Brain microvascular endothelial cell (primary cell): ENCODE measurements at regions not wholly inside any gene's neighbourhood (a gene's known extent, or its start where the extent isn't known, plus 50 kb on each side); places are given as distances from the start of the nearest gene placed in this dataset.

Source experiments
- DNase-seq: peaks from one replicate; pipeline ENCODE4 v3.0.0-alpha.2; 2020
- H3K27ac ChIP-seq: fragments of 250-450 bp; sonication (Bioruptor Pico); 2 replicates; pipeline ENCODE4 v1.5.1; 2020; ENCODE audit warnings: mild to moderate bottlenecking, moderate library complexity
- H3K27me3 ChIP-seq: fragments of 250-450 bp; sonication (Bioruptor Pico); replicated peaks from 2 replicates; pipeline ENCODE4 v1.5.1; 2020; ENCODE audit warnings: mild to moderate bottlenecking
- H3K36me3 ChIP-seq: fragments of 250-450 bp; sonication (Bioruptor Pico); replicated peaks from 2 replicates; pipeline ENCODE4 v1.5.1; 2020; ENCODE audit warnings: mild to moderate bottlenecking
- H3K4me3 ChIP-seq: 2 replicates; pipeline ENCODE4 v1.5.1; 2011; ENCODE audit warnings: low read depth, mild to moderate bottlenecking, control low read depth, low read length, moderate library complexity
- in situ Hi-C: cut with HindIII; loops from 2 replicates; pipeline ENCODE4 v1.10.0; 2017; ENCODE audit warnings: low sequenced_read_pairs, low pct_ligation_motif_present
- TF ChIP-seq, protein P1 (sequence below): IDR thresholded peaks from 2 replicates; pipeline ENCODE4 v1.5.1; 2011; ENCODE audit warnings: low read depth, mild to moderate bottlenecking, moderate library complexity, low read length, control low read depth, inconsistent platforms; ENCODE audit errors: missing control alignments

DNA sequence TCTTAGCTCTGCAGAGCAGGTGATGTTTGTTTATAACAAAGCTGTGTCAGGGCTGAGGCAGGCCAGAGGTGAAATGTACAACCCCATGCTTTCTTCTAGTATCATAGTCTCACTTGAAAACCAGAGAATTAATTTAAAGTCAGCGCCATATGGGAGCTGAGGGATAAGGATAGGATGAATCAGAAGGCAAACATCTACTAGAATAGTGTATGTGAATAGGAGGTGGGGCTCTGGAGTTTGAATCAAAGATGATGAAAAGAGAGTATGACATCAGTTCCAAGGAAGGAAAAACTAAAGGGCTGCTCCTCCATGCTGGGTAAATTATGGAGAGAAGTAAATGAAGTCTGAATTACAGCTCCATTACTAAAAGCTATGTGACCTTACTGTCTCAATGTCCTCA is 441.5 kb downstream of the RASEF start:
- peak; percentile 32 for DNase-seq
- Histone ChIP-seq H3K27ac (no peak overlapping the region), H3K27me3 (no peaks in the 10 kb centered on the region), H3K4me3 (no peak overlapping the region), H3K36me3 (no peaks in the 10 kb centered on the region)
- in situ Hi-C loops: no loop called here
- TF ChIP-seq, protein P1, sequence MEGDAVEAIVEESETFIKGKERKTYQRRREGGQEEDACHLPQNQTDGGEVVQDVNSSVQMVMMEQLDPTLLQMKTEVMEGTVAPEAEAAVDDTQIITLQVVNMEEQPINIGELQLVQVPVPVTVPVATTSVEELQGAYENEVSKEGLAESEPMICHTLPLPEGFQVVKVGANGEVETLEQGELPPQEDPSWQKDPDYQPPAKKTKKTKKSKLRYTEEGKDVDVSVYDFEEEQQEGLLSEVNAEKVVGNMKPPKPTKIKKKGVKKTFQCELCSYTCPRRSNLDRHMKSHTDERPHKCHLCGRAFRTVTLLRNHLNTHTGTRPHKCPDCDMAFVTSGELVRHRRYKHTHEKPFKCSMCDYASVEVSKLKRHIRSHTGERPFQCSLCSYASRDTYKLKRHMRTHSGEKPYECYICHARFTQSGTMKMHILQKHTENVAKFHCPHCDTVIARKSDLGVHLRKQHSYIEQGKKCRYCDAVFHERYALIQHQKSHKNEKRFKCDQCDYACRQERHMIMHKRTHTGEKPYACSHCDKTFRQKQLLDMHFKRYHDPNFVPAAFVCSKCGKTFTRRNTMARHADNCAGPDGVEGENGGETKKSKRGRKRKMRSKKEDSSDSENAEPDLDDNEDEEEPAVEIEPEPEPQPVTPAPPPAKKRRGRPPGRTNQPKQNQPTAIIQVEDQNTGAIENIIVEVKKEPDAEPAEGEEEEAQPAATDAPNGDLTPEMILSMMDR: no peak

DNA sequence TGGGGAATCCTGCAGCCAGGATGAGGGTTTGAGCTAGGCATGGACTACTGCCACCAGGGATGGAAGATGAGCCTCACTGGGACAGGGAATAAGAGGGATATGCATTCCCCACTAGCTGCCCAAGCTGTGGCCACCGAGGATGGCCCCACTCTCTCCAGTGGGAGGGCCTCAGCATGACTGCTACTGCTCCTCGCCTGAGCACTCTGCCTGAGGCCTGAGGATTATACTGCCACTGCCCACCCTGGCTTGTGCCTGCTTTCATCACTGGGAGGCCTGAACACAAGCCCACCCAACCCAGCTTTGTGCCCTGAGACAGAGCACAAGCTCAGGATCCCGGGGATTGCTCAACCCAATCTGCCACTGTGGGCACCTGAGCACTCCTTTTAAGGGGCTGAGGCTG is 425.6 kb downstream of the RASEF start:
- no peak for DNase-seq
- Histone ChIP-seq H3K4me3 (no peak overlapping the region), H3K27ac (no peak overlapping the region), H3K27me3 (no peaks in the 10 kb centered on the region), H3K36me3 (no peaks in the 10 kb centered on the region)
- in situ Hi-C loops: no loop called here
- TF ChIP-seq, protein P1: no peak

DNA sequence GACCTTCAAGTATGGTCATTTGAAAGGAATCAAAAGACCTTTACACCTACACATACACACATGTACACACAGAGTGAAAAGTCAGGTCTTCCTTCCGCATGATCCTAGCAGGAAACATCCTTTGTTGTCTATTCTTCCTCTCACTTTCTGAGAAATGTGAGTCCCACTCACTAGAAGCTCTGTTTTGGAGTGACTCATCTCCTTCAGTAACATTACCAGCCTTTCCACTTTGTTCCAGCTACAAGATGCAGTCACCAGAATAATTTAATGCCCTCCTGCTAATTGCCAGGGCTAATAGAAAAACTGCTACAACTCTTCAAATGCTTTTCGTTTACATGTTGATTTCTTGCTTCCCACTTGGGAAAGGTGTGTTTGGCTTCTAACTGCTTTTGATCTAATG is 417.3 kb downstream of the RASEF start:
- H3K27me3 ChIP-seq: no peaks in the 10 kb centered on the region
- no peak for DNase-seq
- no peak overlapping the region for H3K27ac ChIP-seq
- TF ChIP-seq, protein P1: no peak
- H3K4me3 ChIP-seq: no peak overlapping the region
- in situ Hi-C loops: no loop called here
- H3K36me3 ChIP-seq: no peaks in the 10 kb centered on the region

DNA sequence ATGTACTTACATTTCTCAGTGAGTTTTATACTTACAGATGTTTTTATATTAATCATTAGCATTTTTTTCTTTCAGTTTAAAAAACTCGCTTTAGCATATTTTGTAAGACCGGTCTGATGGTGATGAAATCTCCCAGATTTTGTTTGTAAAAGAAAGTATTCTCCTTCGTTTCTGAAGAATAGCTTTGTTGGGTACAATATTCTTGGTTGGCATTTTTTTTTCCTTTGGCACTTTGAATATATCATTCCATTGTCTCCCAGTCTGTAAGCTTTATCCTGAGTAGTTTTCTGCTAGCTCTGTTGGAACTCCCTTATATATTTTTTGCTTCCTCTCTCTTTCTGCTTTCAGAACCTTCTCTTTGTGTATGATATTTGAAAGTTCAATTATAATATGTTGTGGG is 412.6 kb downstream of the RASEF start:
- H3K36me3 ChIP-seq: no peaks in the 10 kb centered on the region
- no peak for DNase-seq
- no peak overlapping the region for H3K27ac ChIP-seq
- no peak overlapping the region for H3K4me3 ChIP-seq
- TF ChIP-seq, protein P1: no peak
- no peaks in the 10 kb centered on the region for H3K27me3 ChIP-seq
- in situ Hi-C loops: no loop called here

DNA sequence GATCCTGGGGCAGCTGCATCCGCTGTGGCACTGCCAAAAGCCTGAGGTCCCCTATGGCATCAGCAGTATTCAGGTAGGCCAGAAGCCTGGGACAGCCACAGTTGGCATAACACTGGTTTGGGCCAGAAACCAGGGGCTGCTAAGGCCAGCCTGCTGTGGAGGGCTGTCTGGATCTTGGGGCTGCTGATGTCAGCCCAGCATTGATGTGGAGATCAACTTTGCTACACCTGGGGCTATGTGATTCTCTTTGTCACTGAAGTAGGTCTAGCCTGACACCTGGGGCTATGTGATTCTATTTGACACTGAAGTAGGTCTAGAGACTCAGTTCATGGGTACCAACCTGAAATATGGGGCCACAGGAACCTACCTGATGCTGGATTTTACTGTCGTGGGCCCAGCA is 411.5 kb downstream of the RASEF start:
- DNase-seq: no peak
- Histone ChIP-seq H3K27me3 (no peaks in the 10 kb centered on the region), H3K4me3 (no peak overlapping the region), H3K36me3 (no peaks in the 10 kb centered on the region), H3K27ac (no peak overlapping the region)
- in situ Hi-C loops: no loop called here
- TF ChIP-seq, protein P1: no peak

DNA sequence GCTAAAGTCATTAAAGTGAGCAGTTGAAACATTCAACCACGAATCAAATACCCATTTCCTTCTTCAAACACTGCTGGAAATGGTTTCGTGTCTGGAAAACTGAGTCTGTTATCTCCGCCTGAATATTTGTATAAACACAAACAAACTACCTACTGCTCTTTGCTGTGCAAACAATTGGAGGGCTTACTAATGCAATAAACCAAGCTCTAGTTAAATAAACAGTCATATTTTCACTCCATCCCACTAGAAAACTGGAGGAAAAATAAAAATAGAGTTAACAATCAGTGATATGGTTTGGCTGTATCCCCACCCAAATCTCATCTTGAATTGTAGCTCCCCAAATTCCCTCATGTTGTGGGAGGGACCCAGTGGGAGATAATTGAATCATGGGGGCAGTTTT is 397.6 kb downstream of the RASEF start:
- Histone ChIP-seq H3K4me3 (no peak overlapping the region), H3K27ac (no peak overlapping the region), H3K27me3 (no peaks in the 10 kb centered on the region), H3K36me3 (no peaks in the 10 kb centered on the region)
- in situ Hi-C loops: no loop called here
- TF ChIP-seq, protein P1: no peak
- DNase-seq: no peak
